Bronchial epithelial cell (primary cell): ENCODE measurements at regions not wholly inside any gene's neighbourhood (a gene's known extent, or its start where the extent isn't known, plus 50 kb on each side); places are given as distances from the start of the nearest gene placed in this dataset.
A peak's percentile ranks its signal among the peaks of the same experiment; 100 is the strongest.

Source experiments
- DNase-seq: peaks from one replicate; pipeline ENCODE4 v3.0.0-alpha.2; 2010; ENCODE audit warnings: low read depth
- FAIRE-seq: peaks from 2 replicates; lab custom pipeline; 2011; peaks lifted over from hg19 to GRCh38; lab: Jason Lieb, UNC
- H3K27me3 ChIP-seq: 2 replicates; pipeline ENCODE4 v1.5.1; 2011; ENCODE audit warnings: low read length; ENCODE audit not compliant: control insufficient read depth, insufficient read depth
- H3K36me3 ChIP-seq: 2 replicates; pipeline ENCODE4 v1.5.1; 2011; ENCODE audit warnings: low read length; ENCODE audit not compliant: control insufficient read depth, insufficient read depth
- H3K4me3 ChIP-seq: 2 replicates; pipeline ENCODE4 v1.5.1; 2011; ENCODE audit warnings: mild to moderate bottlenecking, low read depth, low read length, control low read depth
- TF ChIP-seq, protein P1 (sequence below): IDR thresholded peaks from 2 replicates; pipeline ENCODE4 v1.5.1; 2011; ENCODE audit warnings: mild to moderate bottlenecking, moderate library complexity, low read length, control low read depth, inconsistent platforms; ENCODE audit not compliant: insufficient read depth, severe bottlenecking

DNA sequence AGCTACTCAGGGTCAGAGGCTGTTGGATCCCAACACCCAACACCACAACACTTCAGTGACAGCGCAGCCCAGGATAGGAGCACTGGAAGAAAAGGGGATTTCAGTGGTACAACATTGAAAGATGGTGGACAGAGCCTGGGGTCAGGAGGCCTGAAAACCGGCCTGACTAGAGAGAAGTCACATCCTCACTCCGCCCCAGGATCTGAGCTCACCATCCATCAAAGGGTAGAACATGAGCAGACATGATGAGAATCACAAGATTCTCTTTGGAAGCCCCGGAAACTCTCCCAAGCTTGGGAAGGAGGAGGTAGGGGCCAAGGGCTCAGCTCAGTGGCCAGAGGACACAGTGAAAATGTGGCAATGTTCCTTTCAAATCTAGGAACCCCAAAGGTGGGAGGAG lies 271.3 kb downstream of the NPHP4 start:
- no peak for FAIRE-seq
- H3K4me3 ChIP-seq = no peak overlapping the region
- H3K27me3 ChIP-seq = no peaks in the 10 kb centered on the region
- DNase-seq = peak; percentile 39
- TF ChIP-seq, protein P1, sequence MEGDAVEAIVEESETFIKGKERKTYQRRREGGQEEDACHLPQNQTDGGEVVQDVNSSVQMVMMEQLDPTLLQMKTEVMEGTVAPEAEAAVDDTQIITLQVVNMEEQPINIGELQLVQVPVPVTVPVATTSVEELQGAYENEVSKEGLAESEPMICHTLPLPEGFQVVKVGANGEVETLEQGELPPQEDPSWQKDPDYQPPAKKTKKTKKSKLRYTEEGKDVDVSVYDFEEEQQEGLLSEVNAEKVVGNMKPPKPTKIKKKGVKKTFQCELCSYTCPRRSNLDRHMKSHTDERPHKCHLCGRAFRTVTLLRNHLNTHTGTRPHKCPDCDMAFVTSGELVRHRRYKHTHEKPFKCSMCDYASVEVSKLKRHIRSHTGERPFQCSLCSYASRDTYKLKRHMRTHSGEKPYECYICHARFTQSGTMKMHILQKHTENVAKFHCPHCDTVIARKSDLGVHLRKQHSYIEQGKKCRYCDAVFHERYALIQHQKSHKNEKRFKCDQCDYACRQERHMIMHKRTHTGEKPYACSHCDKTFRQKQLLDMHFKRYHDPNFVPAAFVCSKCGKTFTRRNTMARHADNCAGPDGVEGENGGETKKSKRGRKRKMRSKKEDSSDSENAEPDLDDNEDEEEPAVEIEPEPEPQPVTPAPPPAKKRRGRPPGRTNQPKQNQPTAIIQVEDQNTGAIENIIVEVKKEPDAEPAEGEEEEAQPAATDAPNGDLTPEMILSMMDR = no peak
- H3K36me3 ChIP-seq = no peaks in the 10 kb centered on the region

DNA sequence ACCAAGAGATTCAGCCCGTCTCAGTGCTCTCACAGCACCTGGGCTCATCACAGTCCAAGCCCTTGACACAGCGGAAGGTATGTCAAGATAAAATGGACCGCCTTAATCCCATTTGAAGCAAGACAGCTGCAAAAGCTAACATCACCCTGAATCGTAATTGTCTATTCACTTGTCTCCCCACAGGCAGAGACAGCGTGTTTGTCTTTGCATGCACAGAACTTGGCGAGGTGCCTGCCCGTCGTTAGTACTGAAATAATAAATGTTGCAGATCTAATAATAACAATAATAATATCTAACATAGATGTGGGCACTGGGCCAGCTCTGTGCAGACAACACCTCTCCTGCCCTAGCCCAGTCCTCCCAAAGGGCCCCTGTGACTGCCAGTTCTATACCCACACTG lies 271.7 kb downstream of the NPHP4 start:
- DNase-seq (peak; percentile 23), FAIRE-seq (peak; percentile 66)
- Histone ChIP-seq H3K36me3 (no peaks in the 10 kb centered on the region), H3K4me3 (no peak overlapping the region), H3K27me3 (no peaks in the 10 kb centered on the region)
- TF ChIP-seq, protein P1 = no peak

DNA sequence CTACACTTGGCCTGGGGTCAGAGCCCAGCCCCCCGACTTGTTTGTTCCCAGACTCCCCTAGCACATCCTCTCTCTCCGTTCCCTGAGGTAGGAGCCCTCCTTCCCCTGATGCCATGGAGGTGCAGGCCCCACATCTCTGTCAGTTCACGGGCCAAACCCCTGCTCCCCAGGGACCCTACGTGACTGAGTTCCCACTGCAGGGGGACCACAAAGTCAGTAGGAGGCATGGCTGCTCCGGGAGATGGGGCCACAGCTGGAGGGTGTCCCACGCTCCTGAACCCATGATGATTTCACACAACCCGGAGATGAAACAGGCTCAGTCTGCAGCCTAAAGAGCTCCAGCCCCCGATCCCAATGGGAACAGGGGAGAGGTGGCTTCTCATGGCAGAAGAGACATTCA lies 272.2 kb downstream of the NPHP4 start:
- TF ChIP-seq, protein P1 = no peak
- FAIRE-seq = no peak
- H3K4me3 ChIP-seq = no peak overlapping the region
- no peaks in the 10 kb centered on the region for H3K27me3 ChIP-seq
- DNase-seq = no peak
- no peaks in the 10 kb centered on the region for H3K36me3 ChIP-seq

DNA sequence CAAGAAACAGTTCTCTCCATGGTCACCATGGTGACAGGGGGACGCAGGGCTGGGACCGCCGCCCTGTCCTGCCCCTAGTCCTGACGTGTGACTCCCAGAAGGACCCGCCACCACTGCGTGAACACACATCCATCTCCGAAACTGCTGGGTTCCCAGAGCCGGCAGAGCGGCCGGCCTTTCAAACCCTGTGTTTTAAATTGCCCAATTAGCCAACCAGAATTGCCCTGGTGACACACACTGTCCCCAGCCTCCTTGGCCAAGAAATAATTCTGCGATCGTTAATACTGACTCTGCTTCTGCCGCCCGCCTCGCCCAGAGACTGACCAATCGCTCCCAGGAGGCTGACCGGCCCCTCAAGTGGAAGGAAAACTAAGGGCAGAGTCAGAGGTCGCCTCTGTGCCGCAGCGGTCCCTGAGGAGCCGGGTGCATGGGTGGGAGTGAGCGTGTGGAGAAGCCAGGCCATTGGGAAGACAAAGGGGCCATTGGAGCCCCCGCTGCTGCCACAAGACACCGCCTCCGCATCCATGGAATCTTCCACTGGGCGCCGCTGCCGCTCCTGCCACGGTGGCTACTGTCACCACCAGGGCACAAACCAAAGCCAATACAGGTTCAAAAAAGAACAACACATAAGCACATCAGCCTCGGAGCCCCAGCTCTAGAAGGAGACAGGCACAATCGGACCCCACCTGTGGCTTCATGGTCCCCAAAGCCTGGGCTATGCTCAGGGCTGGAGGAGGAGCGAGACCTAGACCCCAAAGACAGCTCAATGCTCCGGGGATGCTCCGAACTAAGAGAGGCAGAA lies 273.2 kb downstream of the NPHP4 start:
- Histone ChIP-seq H3K27me3 (no peaks in the 10 kb centered on the region), H3K4me3 (no peak overlapping the region), H3K36me3 (no peaks in the 10 kb centered on the region)
- TF ChIP-seq, protein P1 = no peak
- no peak for FAIRE-seq
- DNase-seq = no peak

DNA sequence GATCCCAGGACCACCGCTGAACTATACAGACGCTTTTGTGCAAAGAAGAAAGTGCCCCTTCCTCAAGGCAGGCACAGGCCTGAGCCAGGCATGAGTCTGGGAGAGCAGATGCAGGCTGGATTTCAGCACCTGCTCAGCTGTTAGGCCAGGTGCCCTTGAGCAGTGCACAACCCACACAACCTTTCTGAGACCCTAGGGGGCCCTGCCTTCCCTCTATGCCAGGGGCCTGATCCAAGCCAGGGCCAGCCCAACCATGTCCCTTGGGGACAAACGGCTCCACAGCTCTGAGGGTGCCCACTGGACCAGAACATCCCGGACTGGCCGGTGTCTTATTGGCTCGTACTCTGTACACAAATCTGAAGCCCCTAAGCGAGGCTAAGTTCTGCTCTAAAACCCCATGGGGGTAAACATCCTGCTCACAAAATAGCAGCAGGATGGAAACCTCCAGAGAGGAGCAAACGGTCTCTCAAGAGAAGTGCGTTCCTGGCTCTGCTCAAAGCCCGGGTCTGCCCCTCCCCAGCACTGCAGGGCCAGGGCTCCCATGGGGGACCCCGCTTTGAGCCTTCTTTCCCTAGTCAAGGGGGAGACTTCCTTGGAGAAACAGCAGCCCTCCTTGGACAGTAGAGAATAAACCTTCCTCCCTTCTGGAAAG lies 275.1 kb downstream of the NPHP4 start:
- H3K4me3 ChIP-seq = no peak overlapping the region
- no peaks in the 10 kb centered on the region for H3K27me3 ChIP-seq
- TF ChIP-seq, protein P1 = no peak
- H3K36me3 ChIP-seq = no peaks in the 10 kb centered on the region
- FAIRE-seq (no peak), DNase-seq (no peak)
